ENCODE measurements at regions not wholly inside any gene's neighbourhood (a gene's known extent, or its start where the extent isn't known, plus 50 kb on each side); places are given as distances from the start of the nearest gene placed in this dataset.

GRCh38 chr11:70671083-70671482 lies 272.8 kb downstream of the CTTN start:
- Histone ChIP-seq H3K27me3 (ENCODE audit: control insufficient read depth, insufficient read depth, low read length) (no peaks in the 10 kb centered on the region), H3K4me3 (ENCODE audit: low read depth, low read length) (no peak overlapping the region), H3K9ac (ENCODE audit: low read depth, low read length) (no peak overlapping the region)

GRCh38 chr11:70671611-70672010 lies 273.3 kb downstream of the CTTN start:
- no peaks in the 10 kb centered on the region for H3K27me3 ChIP-seq (ENCODE audit: control insufficient read depth, insufficient read depth, low read length)

More at GRCh38 chr11:70671083-70671482, 272.8 kb downstream of the CTTN start:
- H3K36me3 ChIP-seq (ENCODE audit: control insufficient read depth, insufficient read depth, low read length): no peaks in the 10 kb centered on the region
- H3K9me3 ChIP-seq (ENCODE audit: control insufficient read depth, insufficient read depth, low read length): no peaks in the 10 kb centered on the region
- H3K4me1 ChIP-seq (ENCODE audit: control insufficient read depth, insufficient read depth, low read length): peaks cover 3% of the 10 kb centered on the region

GRCh38 chr11:70672991-70673653 lies 274.8 kb downstream of the CTTN start:
- Histone ChIP-seq H3K27me3 (ENCODE audit: control insufficient read depth, insufficient read depth, low read length) (no peaks in the 10 kb centered on the region), H3K4me3 (ENCODE audit: low read depth, low read length) (no peak overlapping the region), H3K4me1 (ENCODE audit: control insufficient read depth, insufficient read depth, low read length) (peaks cover 3% of the 10 kb centered on the region), H3K9me3 (ENCODE audit: control insufficient read depth, insufficient read depth, low read length) (no peaks in the 10 kb centered on the region), H3K36me3 (ENCODE audit: control insufficient read depth, insufficient read depth, low read length) (no peaks in the 10 kb centered on the region), H3K9ac (ENCODE audit: low read depth, low read length) (no peak overlapping the region)

More at GRCh38 chr11:70671611-70672010, 273.3 kb downstream of the CTTN start:
- peaks cover 3% of the 10 kb centered on the region for H3K4me1 ChIP-seq (ENCODE audit: control insufficient read depth, insufficient read depth, low read length)
- no peaks in the 10 kb centered on the region for H3K36me3 ChIP-seq (ENCODE audit: control insufficient read depth, insufficient read depth, low read length)
- H3K4me3 ChIP-seq (ENCODE audit: low read depth, low read length): no peak overlapping the region
- no peak overlapping the region for H3K9ac ChIP-seq (ENCODE audit: low read depth, low read length)
- no peaks in the 10 kb centered on the region for H3K9me3 ChIP-seq (ENCODE audit: control insufficient read depth, insufficient read depth, low read length)

DNA sequence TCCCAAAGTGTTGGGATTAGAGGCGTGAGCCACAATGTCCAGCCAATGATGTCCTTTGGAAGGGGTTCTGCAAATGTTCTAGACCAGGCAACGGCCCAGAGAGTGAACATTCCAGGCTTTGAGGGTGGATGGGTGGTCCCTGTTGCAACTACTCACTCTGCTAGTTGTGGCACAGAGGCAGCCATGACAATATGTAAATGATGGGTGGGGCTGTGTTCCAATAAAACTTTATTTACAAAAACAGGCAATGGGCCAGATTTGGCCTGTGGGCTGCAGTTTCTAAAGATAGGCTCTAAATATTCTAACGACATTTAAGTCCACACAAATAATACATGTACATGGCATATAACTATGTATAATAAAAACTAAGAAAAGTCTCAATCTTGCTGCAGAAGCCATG lies 276.3 kb downstream of the CTTN start:
- no peak overlapping the region for H3K4me3 ChIP-seq (ENCODE audit: low read depth, low read length)
- no peaks in the 10 kb centered on the region for H3K9me3 ChIP-seq (ENCODE audit: control insufficient read depth, insufficient read depth, low read length)
- peaks cover 3% of the 10 kb centered on the region for H3K4me1 ChIP-seq (ENCODE audit: control insufficient read depth, insufficient read depth, low read length)
- H3K36me3 ChIP-seq (ENCODE audit: control insufficient read depth, insufficient read depth, low read length): no peaks in the 10 kb centered on the region
- no peaks in the 10 kb centered on the region for H3K27me3 ChIP-seq (ENCODE audit: control insufficient read depth, insufficient read depth, low read length)
- no peak overlapping the region for H3K9ac ChIP-seq (ENCODE audit: low read depth, low read length)

DNA sequence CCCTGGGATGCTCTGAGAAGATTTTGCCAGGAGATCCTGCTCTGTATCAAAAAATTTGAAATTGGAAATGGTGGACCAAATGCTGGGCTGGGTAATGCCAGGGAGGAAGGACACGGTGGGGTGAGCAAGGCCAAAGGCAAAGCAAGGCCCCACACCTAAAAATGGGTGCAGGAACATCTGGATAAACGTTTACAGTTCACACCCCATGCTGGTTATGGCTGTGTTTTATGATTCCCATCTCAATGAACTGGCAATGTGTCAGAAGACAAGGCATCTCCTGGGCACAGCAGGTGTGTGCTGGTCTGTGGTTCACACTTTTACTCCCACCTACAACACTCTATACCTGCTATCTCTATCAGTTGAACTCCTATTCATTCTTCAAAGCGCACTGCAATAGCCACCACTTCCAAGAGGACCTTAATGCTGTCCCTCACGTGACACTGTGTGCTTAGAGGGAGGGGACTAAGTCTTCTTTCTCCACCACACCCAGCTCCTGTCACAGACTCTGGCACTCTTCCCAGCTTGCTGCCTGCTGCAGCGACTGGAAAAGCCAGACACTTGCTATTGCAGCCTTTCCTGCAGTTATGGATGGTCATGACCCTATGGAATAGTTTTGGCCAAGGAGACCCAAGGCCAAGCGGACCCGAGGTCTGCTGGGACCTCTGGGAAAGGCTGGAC lies 277.5 kb downstream of the CTTN start:
- H3K36me3 ChIP-seq (ENCODE audit: control insufficient read depth, insufficient read depth, low read length): no peaks in the 10 kb centered on the region
- H3K9ac ChIP-seq (ENCODE audit: low read depth, low read length): no peak overlapping the region
- H3K27me3 ChIP-seq (ENCODE audit: control insufficient read depth, insufficient read depth, low read length): no peaks in the 10 kb centered on the region
- H3K9me3 ChIP-seq (ENCODE audit: control insufficient read depth, insufficient read depth, low read length): no peaks in the 10 kb centered on the region
- peaks cover 3% of the 10 kb centered on the region for H3K4me1 ChIP-seq (ENCODE audit: control insufficient read depth, insufficient read depth, low read length)
- no peak overlapping the region for H3K4me3 ChIP-seq (ENCODE audit: low read depth, low read length)

DNA sequence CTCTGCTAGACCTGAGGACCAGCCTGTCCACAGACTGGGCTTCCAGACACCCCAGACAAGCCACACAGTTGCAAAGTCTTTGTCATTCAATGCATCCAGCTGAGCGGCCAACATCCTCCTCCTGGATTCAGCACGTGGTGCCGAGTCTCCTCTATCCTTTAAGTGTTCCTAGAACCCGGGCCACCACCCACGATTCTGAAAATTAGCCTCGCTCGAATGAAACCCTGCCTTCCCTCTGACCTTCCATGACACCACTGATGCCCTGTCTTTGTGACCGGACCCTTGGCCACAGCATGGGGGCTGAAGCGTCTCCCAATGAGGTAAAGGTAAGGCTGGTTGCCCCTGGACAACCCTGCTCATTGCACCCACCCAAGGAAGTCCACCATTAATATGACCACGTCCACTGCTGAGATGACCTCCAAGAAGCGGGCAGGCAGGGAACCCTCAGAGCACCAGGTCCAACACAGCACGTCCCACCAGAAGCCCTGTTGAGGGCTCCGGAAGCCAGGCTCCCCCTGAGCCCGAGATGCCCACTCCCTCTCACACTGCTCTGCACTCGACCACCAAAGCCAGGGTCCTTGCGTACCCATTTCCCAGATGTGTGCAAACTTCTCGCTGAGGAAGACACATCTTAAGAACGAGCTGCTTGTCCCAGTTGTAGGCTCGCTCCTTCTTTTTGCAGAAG lies 279.0 kb downstream of the CTTN start:
- H3K4me3 ChIP-seq (ENCODE audit: low read depth, low read length): no peak overlapping the region
- no peaks in the 10 kb centered on the region for H3K36me3 ChIP-seq (ENCODE audit: control insufficient read depth, insufficient read depth, low read length)
- no peaks in the 10 kb centered on the region for H3K9me3 ChIP-seq (ENCODE audit: control insufficient read depth, insufficient read depth, low read length)
- no peaks in the 10 kb centered on the region for H3K27me3 ChIP-seq (ENCODE audit: control insufficient read depth, insufficient read depth, low read length)
- H3K9ac ChIP-seq (ENCODE audit: low read depth, low read length): no peak overlapping the region
- no peaks in the 10 kb centered on the region for H3K4me1 ChIP-seq (ENCODE audit: control insufficient read depth, insufficient read depth, low read length)

DNA sequence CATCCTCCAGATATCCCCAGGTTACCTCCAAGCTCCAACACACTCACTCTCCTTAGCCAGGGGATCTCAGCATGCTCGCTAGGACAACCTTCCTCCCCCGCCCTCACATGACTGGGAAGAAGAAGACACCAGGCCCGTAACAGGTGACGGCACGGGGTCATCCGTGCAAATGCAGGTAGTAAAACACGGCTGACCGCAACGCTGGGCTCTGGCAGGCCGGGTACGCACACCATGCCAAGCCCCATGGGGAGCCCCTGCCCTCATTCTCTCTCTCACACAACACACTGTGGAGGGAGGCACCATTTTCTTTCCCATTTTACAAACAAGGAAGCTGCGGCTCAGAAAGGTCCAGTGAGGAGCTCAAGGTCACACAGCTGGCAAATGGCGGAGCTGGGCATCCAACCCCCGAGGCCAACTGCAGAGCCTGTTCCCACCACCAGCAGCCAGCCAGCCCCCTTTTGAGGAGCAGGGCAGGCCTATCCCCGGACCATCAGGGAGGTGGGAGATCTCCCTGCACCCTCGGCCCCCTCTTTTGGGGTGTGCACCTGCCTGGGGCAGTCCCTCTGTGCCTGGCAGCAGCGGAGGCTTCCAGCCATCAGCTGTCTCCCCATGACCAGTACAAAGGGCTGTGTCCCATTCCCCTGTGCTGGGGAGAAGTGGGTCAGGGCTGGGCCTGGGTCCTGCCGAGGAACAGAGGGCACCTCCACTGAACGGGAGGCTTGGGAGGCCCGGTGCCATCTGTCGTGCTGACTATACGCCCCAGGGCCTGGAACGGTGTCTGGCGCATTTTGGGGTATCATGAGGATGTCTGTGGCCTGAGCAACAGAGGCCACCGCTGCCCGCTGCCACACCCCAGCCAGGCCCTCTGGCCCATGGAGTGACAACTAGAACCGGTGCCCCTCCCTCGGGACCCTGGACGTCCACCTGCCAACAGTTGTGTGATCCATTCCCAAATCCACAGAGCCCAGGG lies 280.9 kb downstream of the CTTN start:
- Histone ChIP-seq H3K9me3 (ENCODE audit: control insufficient read depth, insufficient read depth, low read length) (no peaks in the 10 kb centered on the region), H3K4me3 (ENCODE audit: low read depth, low read length) (no peak overlapping the region), H3K27me3 (ENCODE audit: control insufficient read depth, insufficient read depth, low read length) (no peaks in the 10 kb centered on the region), H3K9ac (ENCODE audit: low read depth, low read length) (no peak overlapping the region), H3K4me1 (ENCODE audit: control insufficient read depth, insufficient read depth, low read length) (no peaks in the 10 kb centered on the region), H3K36me3 (ENCODE audit: control insufficient read depth, insufficient read depth, low read length) (no peaks in the 10 kb centered on the region)

- Histone ChIP-seq H3K4me1 (ENCODE audit: control insufficient read depth, insufficient read depth, low read length) (no peaks in the 10 kb centered on the region), H3K9me3 (ENCODE audit: control insufficient read depth, insufficient read depth, low read length) (no peaks in the 10 kb centered on the region), H3K4me3 (ENCODE audit: low read depth, low read length) (no peak overlapping the region), H3K36me3 (ENCODE audit: control insufficient read depth, insufficient read depth, low read length) (no peaks in the 10 kb centered on the region), H3K9ac (ENCODE audit: low read depth, low read length) (no peak overlapping the region), H3K27me3 (ENCODE audit: control insufficient read depth, insufficient read depth, low read length) (no peaks in the 10 kb centered on the region)
Observed at GRCh38 chr11:70680781-70681281, 282.5 kb downstream of the CTTN start.

GRCh38 chr11:70682056-70682455 lies 283.7 kb downstream of the CTTN start:
- H3K9me3 ChIP-seq (ENCODE audit: control insufficient read depth, insufficient read depth, low read length): no peaks in the 10 kb centered on the region
- H3K9ac ChIP-seq (ENCODE audit: low read depth, low read length): no peak overlapping the region
- H3K4me1 ChIP-seq (ENCODE audit: control insufficient read depth, insufficient read depth, low read length): no peaks in the 10 kb centered on the region
- no peak overlapping the region for H3K4me3 ChIP-seq (ENCODE audit: low read depth, low read length)
- no peaks in the 10 kb centered on the region for H3K27me3 ChIP-seq (ENCODE audit: control insufficient read depth, insufficient read depth, low read length)
- no peaks in the 10 kb centered on the region for H3K36me3 ChIP-seq (ENCODE audit: control insufficient read depth, insufficient read depth, low read length)

GRCh38 chr11:70682760-70683159 lies 284.4 kb downstream of the CTTN start:
- Histone ChIP-seq H3K4me1 (ENCODE audit: control insufficient read depth, insufficient read depth, low read length) (no peaks in the 10 kb centered on the region), H3K36me3 (ENCODE audit: control insufficient read depth, insufficient read depth, low read length) (no peaks in the 10 kb centered on the region), H3K9ac (ENCODE audit: low read depth, low read length) (no peak overlapping the region), H3K9me3 (ENCODE audit: control insufficient read depth, insufficient read depth, low read length) (no peaks in the 10 kb centered on the region), H3K4me3 (ENCODE audit: low read depth, low read length) (no peak overlapping the region), H3K27me3 (ENCODE audit: control insufficient read depth, insufficient read depth, low read length) (no peaks in the 10 kb centered on the region)

- Histone ChIP-seq H3K4me3 (ENCODE audit: low read depth, low read length) (no peak overlapping the region), H3K4me1 (ENCODE audit: control insufficient read depth, insufficient read depth, low read length) (no peaks in the 10 kb centered on the region), H3K9me3 (ENCODE audit: control insufficient read depth, insufficient read depth, low read length) (no peaks in the 10 kb centered on the region), H3K27me3 (ENCODE audit: control insufficient read depth, insufficient read depth, low read length) (no peaks in the 10 kb centered on the region), H3K9ac (ENCODE audit: low read depth, low read length) (no peak overlapping the region), H3K36me3 (ENCODE audit: control insufficient read depth, insufficient read depth, low read length) (no peaks in the 10 kb centered on the region)
Observed at GRCh38 chr11:70687716-70688115, 289.4 kb downstream of the CTTN start.

All from iPS-15b (cell line).